IMR-90 (cell line): ENCODE measurements at regions not wholly inside any gene's neighbourhood (a gene's known extent, or its start where the extent isn't known, plus 50 kb on each side); places are given as distances from the start of the nearest gene placed in this dataset.

ENCODE experiments used
- ATAC-seq: fragments of 200-7000 bp; cut with Tn5 transposase; 2 replicates; pipeline ENCODE4 v1.9.1; 2020; ENCODE audit warnings: low read depth, mild to moderate bottlenecking, moderate library complexity
- BruUV-seq: library from RNA; stranded (reverse); fragments of 400-500 nt; replicated peaks from 2 replicates; lab custom pipeline; 2021; lab: Mats Ljungman, UMichigan
- CTCF ChIA-PET: fragments of 300-600 bp; formaldehyde crosslinking; extraction: SDS; loops from one replicate; lab custom pipeline; 2021; ENCODE audit warnings: antibody characterized with exemption; lab: Yijun Ruan, JAX
- POLR2A ChIA-PET: fragments of 300-600 bp; sonication (Branson Sonifier 250); formaldehyde crosslinking; loops from one replicate; lab custom pipeline; 2022; ENCODE audit warnings: antibody characterized with exemption; ENCODE audit not compliant: unreplicated experiment; lab: Charles Lee
- DNase-seq: peaks from one replicate; pipeline ENCODE4 v3.0.0; 2013
- H2AFZ ChIP-seq: replicated peaks from 2 replicates; pipeline ENCODE3; 2013; ENCODE audit warnings: low read length, mild to moderate bottlenecking; ENCODE audit not compliant: poor library complexity
- H2AK5ac ChIP-seq: 2 replicates; pipeline ENCODE4 v1.6.1; 2013; ENCODE audit warnings: low read depth, low read length, inconsistent platforms
- H2AK9ac ChIP-seq: replicated peaks from 2 replicates; pipeline ENCODE3; 2013; ENCODE audit warnings: mild to moderate bottlenecking, low read depth, low read length, moderate library complexity; ENCODE audit not compliant: poor library complexity
- H2BK120ac ChIP-seq: 2 replicates; pipeline ENCODE4 v1.6.1; 2013; ENCODE audit warnings: low read depth, low read length, inconsistent platforms
- H2BK15ac ChIP-seq: 3 replicates; pipeline ENCODE4 v1.6.1; 2013; ENCODE audit warnings: low read depth, low read length, inconsistent platforms
- H2BK20ac ChIP-seq: 2 replicates; pipeline ENCODE4 v1.6.1; 2013; ENCODE audit warnings: low read depth, mild to moderate bottlenecking, inconsistent platforms, low read length, moderate library complexity
- H2BK5ac ChIP-seq: 2 replicates; pipeline ENCODE4 v1.6.1; 2013; ENCODE audit warnings: mild to moderate bottlenecking, low read depth, low read length, inconsistent platforms; ENCODE audit not compliant: poor library complexity, severe bottlenecking
- H3K14ac ChIP-seq: replicated peaks from 2 replicates; pipeline ENCODE4 v1.6.1; 2013; ENCODE audit warnings: low read depth, low read length, inconsistent platforms
- H3K18ac ChIP-seq: 2 replicates; pipeline ENCODE4 v1.6.1; 2013; ENCODE audit warnings: low read depth, low read length, control low read depth
- H3K23ac ChIP-seq: 2 replicates; pipeline ENCODE4 v1.6.1; 2013; ENCODE audit warnings: low read depth, low read length, inconsistent platforms
- H3K27ac ChIP-seq: 2 replicates; pipeline ENCODE4 v1.5.1; 2013; ENCODE audit warnings: mild to moderate bottlenecking, control low read depth, low read length; ENCODE audit not compliant: insufficient read depth
- H3K27me3 ChIP-seq: 2 replicates; pipeline ENCODE4 v1.6.1; 2013; ENCODE audit warnings: low read length; ENCODE audit not compliant: control insufficient read depth, insufficient read depth
- H3K36me3 ChIP-seq: 2 replicates; pipeline ENCODE4 v1.6.1; 2013; ENCODE audit warnings: low read length, mixed read lengths; ENCODE audit not compliant: control insufficient read depth, insufficient read depth
- H3K4ac ChIP-seq: 2 replicates; pipeline ENCODE4 v1.6.1; 2013; ENCODE audit warnings: low read depth, low read length, inconsistent platforms
- H3K4me1 ChIP-seq: 2 replicates; pipeline ENCODE4 v1.6.1; 2013; ENCODE audit warnings: low read length, mixed read lengths; ENCODE audit not compliant: control insufficient read depth, insufficient read depth
- H3K4me2 ChIP-seq: 2 replicates; pipeline ENCODE4 v1.6.1; 2013; ENCODE audit warnings: low read depth, mild to moderate bottlenecking, control low read depth, low read length, moderate library complexity
- H3K4me3 ChIP-seq: 2 replicates; pipeline ENCODE4 v1.5.1; 2013; ENCODE audit warnings: low read depth, mild to moderate bottlenecking, control low read depth, low read length, moderate library complexity; ENCODE audit not compliant: insufficient read depth
- H3K56ac ChIP-seq: 2 replicates; pipeline ENCODE4 v1.6.1; 2013; ENCODE audit warnings: low read length, inconsistent platforms; ENCODE audit not compliant: insufficient read depth; ENCODE audit errors: extremely low read depth
- H3K79me1 ChIP-seq, 2 experiments: 2 replicates each; pipeline ENCODE4 v1.6.1; 2013; ENCODE audit warnings: low read length in 2 of 2, inconsistent platforms in 1 of 2, low read depth in 1 of 2
- H3K9ac ChIP-seq: 2 replicates; pipeline ENCODE4 v1.6.1; 2013; ENCODE audit warnings: low read depth, low read length, control low read depth
- H3K9me1 ChIP-seq: 2 replicates; pipeline ENCODE4 v1.6.1; 2013; ENCODE audit warnings: low read length, inconsistent platforms; ENCODE audit not compliant: insufficient read depth
- H3K9me3 ChIP-seq: 2 replicates; pipeline ENCODE4 v1.6.1; 2013; ENCODE audit warnings: low read length; ENCODE audit not compliant: control insufficient read depth, insufficient read depth
- H4K20me1 ChIP-seq: 2 replicates; pipeline ENCODE4 v1.6.1; 2013; ENCODE audit warnings: low read length, inconsistent platforms; ENCODE audit not compliant: insufficient read depth
- H4K5ac ChIP-seq: 2 replicates; pipeline ENCODE4 v1.6.1; 2013; ENCODE audit warnings: mild to moderate bottlenecking, low read depth, low read length, control low read depth
- H4K8ac ChIP-seq, 2 experiments: 2 replicates each; pipeline ENCODE4 v1.6.1; 2013; ENCODE audit warnings: low read depth in 2 of 2, low read length in 2 of 2, control low read depth in 1 of 2, inconsistent platforms in 1 of 2
- H4K91ac ChIP-seq: 2 replicates; pipeline ENCODE4 v1.6.1; 2013; ENCODE audit warnings: low read depth, low read length, inconsistent platforms; ENCODE audit not compliant: insufficient read depth
- CEBPB ChIP-seq: IDR thresholded peaks from 2 replicates; pipeline ENCODE4 v1.6.1; 2012; ENCODE audit warnings: low read depth, low read length, improper control_type of control experiment
- ELK1 ChIP-seq: fragments of 150-350 bp; IDR thresholded peaks from 2 replicates; pipeline ENCODE4 v1.6.1; 2016; ENCODE audit warnings: low read depth, mild to moderate bottlenecking, low read length, moderate library complexity, borderline replicate concordance
- FOS ChIP-seq: fragments of 150-350 bp; IDR thresholded peaks from 2 replicates; pipeline ENCODE4 v1.6.1; 2016; ENCODE audit warnings: low read depth, low read length
- POLR2A ChIP-seq: IDR thresholded peaks from 2 replicates; pipeline ENCODE4 v1.6.1; 2012; ENCODE audit warnings: mild to moderate bottlenecking, low read depth, low read length
- dilution Hi-C: fragments of 300-500 bp; cut with HindIII; formaldehyde crosslinking; loops from one replicate; pipeline ENCODE4 v1.14.3; 2018; ENCODE audit warnings: low sequenced_read_pairs; ENCODE audit not compliant: unreplicated experiment
- in situ Hi-C: fragments of 300-500 bp; cut with MboI; formaldehyde crosslinking; loops from 3 replicates; pipeline ENCODE4 v1.14.3; 2019; ENCODE audit warnings: low sequenced_read_pairs, inconsistent platforms, mixed read lengths
- intact Hi-C: fragments of 100-400 bp; cut with micrococcal nuclease; formaldehyde crosslinking; loops from 2 replicates; pipeline ENCODE4 v1.10.0; 2022

GRCh38 chrX:42442745-42443144, 335.2 kb downstream of the PPP1R2C start:
- Histone ChIP-seq H3K9me1 (no peaks in the 10 kb centered on the region), H3K9me3 (no peaks in the 10 kb centered on the region), H4K20me1 (no peaks in the 10 kb centered on the region), H3K14ac (no peak overlapping the region), H3K36me3 (no peaks in the 10 kb centered on the region), H4K91ac (no peak overlapping the region), H2AK9ac (no peak overlapping the region), H3K56ac (no peak overlapping the region), H4K8ac (no peak overlapping the region), H3K4me3 (no peak overlapping the region), H3K4me1 (no peaks in the 10 kb centered on the region), H2AK5ac (no peak overlapping the region), H3K79me1 (no peaks in the 10 kb centered on the region), H3K9ac (no peak overlapping the region), H2AFZ (no peak overlapping the region), H3K4ac (no peak overlapping the region), H3K27ac (no peak overlapping the region), H3K18ac (no peak overlapping the region), H4K5ac (no peak overlapping the region), H2BK5ac (no peak overlapping the region), H2BK20ac (no peak overlapping the region), H3K4me2 (no peak overlapping the region), H3K23ac (no peak overlapping the region), H2BK15ac (no peak overlapping the region), H3K27me3 (no peaks in the 10 kb centered on the region), H2BK120ac (no peak overlapping the region)
- CTCF ChIA-PET: no interaction called here
- dilution Hi-C loops (no loop called here), intact Hi-C loops (no loop called here), in situ Hi-C loops (no loop called here)
- no TSS peak for BruUV-seq
- TF ChIP-seq ELK1 (no peak), POLR2A (no peak), FOS (no peak), CEBPB (no peak)
- ATAC-seq (no peak), DNase-seq (no peak)
- POLR2A ChIA-PET: no interaction called here
